DND-41 (cell line): ENCODE measurements at regions not wholly inside any gene's neighbourhood (a gene's known extent, or its start where the extent isn't known, plus 50 kb on each side); places are given as distances from the start of the nearest gene placed in this dataset.

Source experiments
- ATAC-seq: fragments of 200-7000 bp; cut with Tn5 transposase; 3 replicates; pipeline ENCODE4 v1.9.1; 2021; ENCODE audit warnings: low read depth; ENCODE audit not compliant: insufficient read depth
- DNase-seq: peaks from one replicate; pipeline ENCODE4 v3.0.0-alpha.2; 2020
- H2AFZ ChIP-seq: 2 replicates; pipeline ENCODE4 v1.6.0; 2012; ENCODE audit warnings: low read depth, low read length
- H3K27ac ChIP-seq: 2 replicates; pipeline ENCODE4 v1.5.1; 2012; ENCODE audit warnings: low read length, inconsistent platforms
- H3K27me3 ChIP-seq: fragments of 200-600 bp; sonication (generic); 2 replicates; pipeline ENCODE4 v1.6.0; 2012; ENCODE audit warnings: low read length, mild to moderate bottlenecking, inconsistent platforms; ENCODE audit not compliant: insufficient read depth, poor library complexity
- H3K36me3 ChIP-seq: 2 replicates; pipeline ENCODE4 v1.5.1; 2012; ENCODE audit warnings: low read length, inconsistent platforms; ENCODE audit not compliant: insufficient read depth
- H3K4me1 ChIP-seq: 2 replicates; pipeline ENCODE4 v1.5.1; 2012; ENCODE audit warnings: mild to moderate bottlenecking, low read length; ENCODE audit not compliant: insufficient read depth
- H3K4me2 ChIP-seq: 2 replicates; pipeline ENCODE4 v1.6.0; 2012; ENCODE audit warnings: mild to moderate bottlenecking, moderate library complexity, low read length, inconsistent platforms; ENCODE audit not compliant: insufficient read depth
- H3K4me3 ChIP-seq, 2 experiments: fragments of 200-600 bp in 1 of 2; shearing (Covaris generic) in 1 of 2; 2 replicates each; pipeline ENCODE4 v1.5.1; 2012 to 2016; ENCODE audit warnings: inconsistent platforms in 2 of 2, low read length in 2 of 2, mild to moderate bottlenecking in 2 of 2, low read depth in 1 of 2, moderate library complexity in 1 of 2
- H3K79me2 ChIP-seq: 2 replicates; pipeline ENCODE4 v1.6.0; 2012; ENCODE audit warnings: low read length, inconsistent platforms; ENCODE audit not compliant: insufficient read depth
- H3K9ac ChIP-seq: 2 replicates; pipeline ENCODE4 v1.6.0; 2012; ENCODE audit warnings: low read depth, mild to moderate bottlenecking, inconsistent platforms, low read length, moderate library complexity
- H3K9me3 ChIP-seq: 2 replicates; pipeline ENCODE4 v1.5.1; 2012; ENCODE audit warnings: low read length, moderate library complexity, mild to moderate bottlenecking, inconsistent platforms; ENCODE audit not compliant: insufficient read depth, severe bottlenecking
- H4K20me1 ChIP-seq: 2 replicates; pipeline ENCODE4 v1.6.0; 2012; ENCODE audit warnings: low read length; ENCODE audit not compliant: insufficient read depth
- EZH2 ChIP-seq: IDR thresholded peaks from 3 replicates; pipeline ENCODE4 v1.6.1; 2012; ENCODE audit warnings: borderline replicate concordance, low read depth, mild to moderate bottlenecking, moderate library complexity, low read length, inconsistent platforms; ENCODE audit not compliant: severe bottlenecking
- TF ChIP-seq, protein P1 (sequence below): IDR thresholded peaks from 2 replicates; pipeline ENCODE4 v1.5.1; 2012; ENCODE audit warnings: borderline replicate concordance, low read length, moderate library complexity, mild to moderate bottlenecking; ENCODE audit not compliant: poor library complexity, severe bottlenecking; ENCODE audit errors: extremely low read depth

DNA sequence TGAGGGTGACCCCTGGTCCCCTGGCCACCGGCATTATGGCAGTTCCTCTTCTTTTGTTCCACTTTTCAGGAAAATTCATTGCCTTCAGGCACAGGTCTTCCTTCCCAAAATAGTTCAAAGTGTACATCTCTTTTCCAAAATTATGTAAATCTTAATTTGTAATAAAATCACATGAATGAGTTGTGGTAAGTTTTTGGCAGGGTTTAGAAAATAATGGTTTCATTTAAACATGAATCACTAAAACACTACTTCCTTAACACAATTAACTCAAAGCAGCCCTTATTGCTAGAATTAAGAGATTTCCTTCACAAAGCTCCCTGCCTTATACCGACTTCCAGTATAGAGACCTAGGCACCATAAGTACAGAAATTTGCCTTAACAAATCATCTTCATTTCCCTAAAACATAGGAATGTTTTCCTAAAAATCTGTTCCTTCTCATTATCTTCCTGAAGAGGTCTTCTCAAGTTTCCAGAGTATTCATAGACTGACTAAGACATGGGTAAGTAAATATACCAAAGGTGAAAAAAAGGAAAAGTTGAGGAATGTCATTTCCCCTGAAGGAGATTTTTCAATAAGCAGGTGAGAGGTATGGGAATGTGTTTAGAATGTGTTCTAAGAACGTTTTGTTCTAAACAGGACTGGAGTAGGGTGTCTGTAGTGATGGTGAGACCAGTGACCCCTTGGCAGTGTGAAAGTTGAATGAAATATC, 148.2 kb upstream of the CITED2 start:
- no peaks in the 10 kb centered on the region for H3K36me3 ChIP-seq
- TF ChIP-seq, protein P1, sequence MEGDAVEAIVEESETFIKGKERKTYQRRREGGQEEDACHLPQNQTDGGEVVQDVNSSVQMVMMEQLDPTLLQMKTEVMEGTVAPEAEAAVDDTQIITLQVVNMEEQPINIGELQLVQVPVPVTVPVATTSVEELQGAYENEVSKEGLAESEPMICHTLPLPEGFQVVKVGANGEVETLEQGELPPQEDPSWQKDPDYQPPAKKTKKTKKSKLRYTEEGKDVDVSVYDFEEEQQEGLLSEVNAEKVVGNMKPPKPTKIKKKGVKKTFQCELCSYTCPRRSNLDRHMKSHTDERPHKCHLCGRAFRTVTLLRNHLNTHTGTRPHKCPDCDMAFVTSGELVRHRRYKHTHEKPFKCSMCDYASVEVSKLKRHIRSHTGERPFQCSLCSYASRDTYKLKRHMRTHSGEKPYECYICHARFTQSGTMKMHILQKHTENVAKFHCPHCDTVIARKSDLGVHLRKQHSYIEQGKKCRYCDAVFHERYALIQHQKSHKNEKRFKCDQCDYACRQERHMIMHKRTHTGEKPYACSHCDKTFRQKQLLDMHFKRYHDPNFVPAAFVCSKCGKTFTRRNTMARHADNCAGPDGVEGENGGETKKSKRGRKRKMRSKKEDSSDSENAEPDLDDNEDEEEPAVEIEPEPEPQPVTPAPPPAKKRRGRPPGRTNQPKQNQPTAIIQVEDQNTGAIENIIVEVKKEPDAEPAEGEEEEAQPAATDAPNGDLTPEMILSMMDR, result no peak
- TF ChIP-seq EZH2, result no peak
- H3K79me2 ChIP-seq, result no peaks in the 10 kb centered on the region
- H3K27me3 ChIP-seq, result no peaks in the 10 kb centered on the region
- H3K9me3 ChIP-seq, result no peaks in the 10 kb centered on the region
- H4K20me1 ChIP-seq, result no peaks in the 10 kb centered on the region
- no peak overlapping the region for H2AFZ ChIP-seq
- DNase-seq (no peak), ATAC-seq (no peak)
- H3K4me3 ChIP-seq, result no peak overlapping the region
- H3K4me2 ChIP-seq, result no peak overlapping the region
- no peak overlapping the region for H3K9ac ChIP-seq
- no peaks in the 10 kb centered on the region for H3K4me1 ChIP-seq
- no peak overlapping the region for H3K27ac ChIP-seq

DNA sequence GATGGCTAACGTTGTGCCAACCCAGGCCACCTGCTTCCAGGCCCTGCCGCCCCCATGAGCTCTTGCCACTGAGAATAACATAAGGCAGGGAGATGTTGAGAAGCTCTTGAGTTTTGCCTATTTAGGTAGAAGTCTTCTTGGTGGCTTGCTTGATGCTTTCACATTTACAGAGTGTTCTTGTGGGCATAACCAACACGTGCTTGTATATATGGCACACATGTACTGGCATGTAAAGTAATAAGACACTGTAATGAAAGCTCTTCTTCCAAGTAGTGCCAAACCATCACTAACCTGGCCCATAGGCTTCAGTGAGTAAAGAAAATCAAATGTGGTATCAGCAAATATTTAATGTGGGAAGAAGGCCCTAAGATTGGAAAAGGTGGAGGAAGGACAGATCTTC, 146.9 kb upstream of the CITED2 start:
- Histone ChIP-seq H3K79me2 (no peaks in the 10 kb centered on the region), H3K4me2 (no peak overlapping the region), H3K4me1 (no peaks in the 10 kb centered on the region), H3K27me3 (no peaks in the 10 kb centered on the region), H3K4me3 (no peak overlapping the region), H3K36me3 (no peaks in the 10 kb centered on the region), H3K9ac (no peak overlapping the region), H3K9me3 (no peaks in the 10 kb centered on the region), H3K27ac (no peak overlapping the region), H2AFZ (no peak overlapping the region), H4K20me1 (no peaks in the 10 kb centered on the region)
- TF ChIP-seq, protein P1, result no peak
- TF ChIP-seq EZH2, result no peak
- ATAC-seq, result no peak
- no peak for DNase-seq

DNA sequence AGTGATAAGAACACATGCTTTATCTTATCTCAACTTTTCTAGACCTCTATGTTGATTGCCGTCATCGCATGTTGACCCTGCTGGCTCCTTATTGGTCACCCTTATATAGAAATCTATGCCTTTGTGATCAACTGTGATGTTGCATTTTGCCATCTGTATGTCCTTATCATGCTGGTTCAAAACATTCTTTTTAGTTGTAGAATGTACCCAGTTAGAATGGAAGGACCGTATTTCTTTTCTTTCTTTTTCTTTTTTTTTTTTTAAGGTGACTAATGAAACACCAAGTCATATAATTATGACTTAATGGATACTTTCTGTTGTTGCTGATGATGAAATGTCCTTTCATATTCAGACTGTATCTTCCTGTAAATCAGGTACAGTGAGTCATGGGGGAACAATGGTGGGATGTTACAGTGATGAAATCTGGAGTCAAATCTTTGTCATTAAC, 145.9 kb upstream of the CITED2 start:
- Histone ChIP-seq H3K4me3 (no peak overlapping the region), H4K20me1 (no peaks in the 10 kb centered on the region), H3K36me3 (no peaks in the 10 kb centered on the region), H3K79me2 (no peaks in the 10 kb centered on the region), H2AFZ (no peak overlapping the region), H3K27ac (no peak overlapping the region), H3K4me2 (no peak overlapping the region), H3K9me3 (no peaks in the 10 kb centered on the region), H3K4me1 (no peaks in the 10 kb centered on the region), H3K9ac (no peak overlapping the region), H3K27me3 (no peaks in the 10 kb centered on the region)
- TF ChIP-seq, protein P1, result no peak
- TF ChIP-seq EZH2, result no peak
- no peak for ATAC-seq
- no peak for DNase-seq
